CD4-positive, alpha-beta memory T cell (primary cell): ENCODE measurements at regions not wholly inside any gene's neighbourhood (a gene's known extent, or its start where the extent isn't known, plus 50 kb on each side); places are given as distances from the start of the nearest gene placed in this dataset.

Source experiments
- CTCF ChIA-PET: fragments of 350-600 bp; sonication (Branson Sonifier 250); formaldehyde crosslinking; loops from one replicate; lab custom pipeline; 2021; ENCODE audit warnings: inconsistent platforms; ENCODE audit not compliant: partially characterized antibody; lab: Charles Lee
- POLR2A ChIA-PET: fragments of 350-600 bp; sonication (Branson Sonifier 250); formaldehyde crosslinking; loops from one replicate; lab custom pipeline; 2021; ENCODE audit not compliant: partially characterized antibody; lab: Charles Lee
- DNase-seq, 5 donors: peaks; one replicate each; pipeline versions ENCODE4 v3.0.0 to v3.0.0-alpha.2; 2020 to 2022; ENCODE audit warnings: mixed read lengths in 1 of 5
- H3K27ac ChIP-seq: one replicate; pipeline ENCODE4 v1.7.0; 2013; ENCODE audit warnings: low read depth, low read length
- H3K27me3 ChIP-seq: 2 replicates; pipeline ENCODE4 v1.7.0; 2013; ENCODE audit warnings: mild to moderate bottlenecking, low read length, moderate library complexity; ENCODE audit not compliant: insufficient read depth
- H3K36me3 ChIP-seq: 2 replicates; pipeline ENCODE4 v1.7.0; 2013; ENCODE audit warnings: mild to moderate bottlenecking, low read length, moderate library complexity; ENCODE audit not compliant: insufficient read depth
- H3K4me1 ChIP-seq: 2 replicates; pipeline ENCODE4 v1.7.0; 2013; ENCODE audit warnings: mild to moderate bottlenecking, low read length, moderate library complexity; ENCODE audit not compliant: insufficient read depth
- H3K4me3 ChIP-seq, 2 donors: one replicate each; pipeline ENCODE4 v1.7.0; 2013; ENCODE audit warnings: low read length in 2 of 2, mild to moderate bottlenecking in 1 of 2
- H3K9me3 ChIP-seq, 2 donors: one replicate each; pipeline ENCODE4 v1.7.0; 2013; ENCODE audit warnings: low read length in 2 of 2, control low read depth in 1 of 2; ENCODE audit not compliant: control insufficient read depth in 1 of 2
- H3K27ac Mint-ChIP-seq, 7 donors: one replicate each; pipeline ENCODE4 v1.8.0; 2020 to 2021; ENCODE audit warnings: mixed read lengths in 7 of 7, mild to moderate bottlenecking in 6 of 7, inconsistent platforms in 3 of 7, moderate library complexity in 3 of 7
- H3K27me3 Mint-ChIP-seq, 2 donors: one replicate each; pipeline ENCODE4 v1.8.0; 2020 to 2021; ENCODE audit warnings: mixed read lengths in 2 of 2
- H3K36me3 Mint-ChIP-seq, 2 donors: one replicate each; pipeline ENCODE4 v1.8.0; 2020 to 2021; ENCODE audit warnings: mixed read lengths in 2 of 2, inconsistent platforms in 1 of 2, mild to moderate bottlenecking in 1 of 2
- H3K4me1 Mint-ChIP-seq, 4 donors: one replicate each; pipeline ENCODE4 v1.8.0; 2020 to 2021; ENCODE audit warnings: mixed read lengths in 4 of 4, mild to moderate bottlenecking in 1 of 4
- H3K4me3 Mint-ChIP-seq, 8 donors: one replicate each; pipeline ENCODE4 v1.8.0; 2020 to 2021; ENCODE audit warnings: mixed read lengths in 8 of 8, mild to moderate bottlenecking in 7 of 8, moderate library complexity in 6 of 8, inconsistent platforms in 3 of 8
- H3K9me3 Mint-ChIP-seq, 8 donors: one replicate each; pipeline ENCODE4 v1.8.0; 2020 to 2021; ENCODE audit warnings: mixed read lengths in 8 of 8, mild to moderate bottlenecking in 5 of 8, inconsistent platforms in 3 of 8, moderate library complexity in 1 of 8
- intact Hi-C: fragments of 100-400 bp; cut with micrococcal nuclease; formaldehyde crosslinking; loops from one replicate; pipeline ENCODE4 v1.15.1; 2023

DNA sequence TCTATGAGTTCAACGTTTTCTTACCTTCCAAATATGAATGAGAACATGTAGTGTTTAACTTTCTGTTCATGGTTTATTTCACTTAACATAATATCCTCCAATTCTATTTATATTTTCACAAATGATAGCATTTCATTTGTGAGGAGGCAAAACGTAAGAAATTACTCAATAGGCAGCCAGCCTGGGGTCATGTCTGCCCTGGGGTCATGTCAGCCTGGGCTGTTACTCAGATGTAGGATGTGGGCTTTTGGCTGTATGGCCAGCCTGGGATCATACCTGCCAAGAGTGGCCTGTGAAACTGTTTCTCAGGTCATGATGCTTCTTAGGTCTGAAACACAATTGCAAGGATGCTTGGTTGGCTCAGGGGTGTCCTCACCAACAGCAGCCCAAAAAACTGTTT lies 187.0 kb downstream of the FBXO8 start:
- Mint-ChIP-seq H3K9me3 (peaks cover 0 to 9% (median 2%) of the 10 kb centered on the region in 8 donors), H3K27ac (no peak overlapping the region), H3K27me3 (peaks cover 0 to 8% of the 10 kb centered on the region in 2 donors), H3K4me1 (no peaks in the 10 kb centered on the region), H3K4me3 (no peak overlapping the region), H3K36me3 (no peaks in the 10 kb centered on the region)
- ChIA-PET CTCF (no interaction called here), POLR2A (no interaction called here)
- DNase-seq, result no peak
- no peaks in the 10 kb centered on the region for H3K36me3 ChIP-seq
- no peak overlapping the region for H3K4me3 ChIP-seq
- H3K9me3 ChIP-seq, result no peaks in the 10 kb centered on the region
- intact Hi-C loops, result no loop called here
- no peaks in the 10 kb centered on the region for H3K4me1 ChIP-seq
- no peaks in the 10 kb centered on the region for H3K27me3 ChIP-seq
- H3K27ac ChIP-seq, result no peak overlapping the region

DNA sequence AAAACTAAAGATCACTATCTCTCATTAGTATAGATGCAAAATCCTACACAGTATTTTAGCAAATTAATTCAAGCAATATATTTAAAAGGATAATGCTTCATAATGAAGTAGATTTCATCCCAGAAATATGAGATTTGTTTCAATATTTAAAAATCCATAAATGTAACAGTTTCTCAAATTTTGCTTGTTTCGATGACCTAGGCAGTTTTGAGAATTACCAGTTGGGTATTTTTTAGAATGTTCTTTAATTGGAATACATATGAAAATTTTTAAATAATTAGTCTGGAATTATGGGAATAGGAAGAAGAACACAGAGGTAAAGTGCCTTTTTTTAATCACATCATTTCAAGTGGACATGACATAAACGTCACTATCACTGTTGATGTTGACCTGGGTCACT lies 192.3 kb downstream of the FBXO8 start:
- Mint-ChIP-seq H3K4me1 (peaks cover 0 to 8% (median 0%) of the 10 kb centered on the region in 4 donors), H3K4me3 (no peak overlapping the region), H3K27me3 (peaks cover 3 to 11% of the 10 kb centered on the region in 2 donors), H3K27ac (no peak overlapping the region), H3K9me3 (peaks cover 0 to 9% (median 2%) of the 10 kb centered on the region in 8 donors), H3K36me3 (no peaks in the 10 kb centered on the region)
- ChIA-PET POLR2A (no interaction called here), CTCF (no interaction called here)
- Histone ChIP-seq H3K36me3 (no peaks in the 10 kb centered on the region), H3K27me3 (no peaks in the 10 kb centered on the region), H3K9me3 (no peaks in the 10 kb centered on the region), H3K4me3 (no peak overlapping the region), H3K27ac (no peak overlapping the region), H3K4me1 (no peaks in the 10 kb centered on the region)
- DNase-seq, result no peak
- intact Hi-C loops, result no loop called here

DNA sequence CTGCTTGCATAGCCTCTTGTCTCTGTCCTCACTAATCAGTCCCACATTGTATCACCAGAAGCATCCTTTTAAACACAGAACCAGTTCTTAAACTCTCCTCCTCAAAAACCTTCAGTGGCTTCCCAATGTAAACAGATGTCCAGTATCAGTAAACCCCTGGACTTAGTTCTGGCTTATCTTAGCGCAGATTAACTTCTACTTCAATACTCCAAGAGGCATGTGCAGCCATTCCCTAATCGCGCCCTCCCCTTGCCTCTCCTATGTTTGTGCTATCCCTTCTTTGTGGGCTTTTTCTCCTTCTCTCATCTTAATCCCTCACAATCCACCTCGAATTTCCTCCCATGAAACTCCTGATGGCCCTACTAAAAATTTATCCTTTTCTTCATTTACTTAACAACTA lies 193.8 kb downstream of the FBXO8 start:
- Mint-ChIP-seq H3K4me1 (peaks cover 0 to 8% (median 0%) of the 10 kb centered on the region in 4 donors), H3K27me3 (peaks cover 3 to 11% of the 10 kb centered on the region in 2 donors), H3K27ac (no peak overlapping the region), H3K36me3 (no peaks in the 10 kb centered on the region), H3K4me3 (no peak overlapping the region), H3K9me3 (peaks cover 0 to 9% (median 2%) of the 10 kb centered on the region in 8 donors)
- Histone ChIP-seq H3K4me1 (no peaks in the 10 kb centered on the region), H3K9me3 (no peaks in the 10 kb centered on the region), H3K4me3 (no peak overlapping the region), H3K27ac (no peak overlapping the region), H3K27me3 (no peaks in the 10 kb centered on the region), H3K36me3 (no peaks in the 10 kb centered on the region)
- DNase-seq, result no peak
- intact Hi-C loops, result no loop called here
- ChIA-PET CTCF (no interaction called here), POLR2A (no interaction called here)

DNA sequence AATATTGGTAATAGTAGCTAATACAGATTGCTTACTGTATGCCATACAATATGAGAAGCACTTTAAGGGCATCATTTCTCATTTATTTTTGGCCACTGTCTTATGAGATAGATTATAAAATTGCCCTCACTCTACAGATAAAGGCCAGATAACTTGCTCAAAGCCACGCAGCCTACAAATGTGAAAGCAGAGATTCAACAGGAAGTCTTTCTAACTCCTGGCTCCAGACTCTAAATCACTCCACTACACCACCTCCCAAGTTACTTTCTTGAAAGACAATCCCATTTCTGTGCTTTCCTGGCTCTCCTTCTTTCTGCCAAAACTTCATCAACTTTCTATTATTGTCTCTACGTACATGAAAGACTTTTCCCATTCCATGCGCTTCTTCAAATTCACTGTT lies 194.7 kb downstream of the FBXO8 start:
- Histone ChIP-seq H3K9me3 (no peaks in the 10 kb centered on the region), H3K27me3 (no peaks in the 10 kb centered on the region), H3K4me3 (no peak overlapping the region), H3K27ac (no peak overlapping the region), H3K36me3 (no peaks in the 10 kb centered on the region), H3K4me1 (no peaks in the 10 kb centered on the region)
- ChIA-PET POLR2A (no interaction called here), CTCF (no interaction called here)
- no peak overlapping the region for H3K27ac Mint-ChIP-seq
- peaks cover 3 to 13% of the 10 kb centered on the region in 2 donors for H3K27me3 Mint-ChIP-seq
- H3K4me3 Mint-ChIP-seq, result no peak overlapping the region
- H3K36me3 Mint-ChIP-seq, result no peaks in the 10 kb centered on the region
- peaks cover 0 to 8% (median 0%) of the 10 kb centered on the region in 4 donors for H3K4me1 Mint-ChIP-seq
- H3K9me3 Mint-ChIP-seq, result peaks cover 0 to 7% (median 2%) of the 10 kb centered on the region in 8 donors
- DNase-seq, result no peak
- intact Hi-C loops, result no loop called here

DNA sequence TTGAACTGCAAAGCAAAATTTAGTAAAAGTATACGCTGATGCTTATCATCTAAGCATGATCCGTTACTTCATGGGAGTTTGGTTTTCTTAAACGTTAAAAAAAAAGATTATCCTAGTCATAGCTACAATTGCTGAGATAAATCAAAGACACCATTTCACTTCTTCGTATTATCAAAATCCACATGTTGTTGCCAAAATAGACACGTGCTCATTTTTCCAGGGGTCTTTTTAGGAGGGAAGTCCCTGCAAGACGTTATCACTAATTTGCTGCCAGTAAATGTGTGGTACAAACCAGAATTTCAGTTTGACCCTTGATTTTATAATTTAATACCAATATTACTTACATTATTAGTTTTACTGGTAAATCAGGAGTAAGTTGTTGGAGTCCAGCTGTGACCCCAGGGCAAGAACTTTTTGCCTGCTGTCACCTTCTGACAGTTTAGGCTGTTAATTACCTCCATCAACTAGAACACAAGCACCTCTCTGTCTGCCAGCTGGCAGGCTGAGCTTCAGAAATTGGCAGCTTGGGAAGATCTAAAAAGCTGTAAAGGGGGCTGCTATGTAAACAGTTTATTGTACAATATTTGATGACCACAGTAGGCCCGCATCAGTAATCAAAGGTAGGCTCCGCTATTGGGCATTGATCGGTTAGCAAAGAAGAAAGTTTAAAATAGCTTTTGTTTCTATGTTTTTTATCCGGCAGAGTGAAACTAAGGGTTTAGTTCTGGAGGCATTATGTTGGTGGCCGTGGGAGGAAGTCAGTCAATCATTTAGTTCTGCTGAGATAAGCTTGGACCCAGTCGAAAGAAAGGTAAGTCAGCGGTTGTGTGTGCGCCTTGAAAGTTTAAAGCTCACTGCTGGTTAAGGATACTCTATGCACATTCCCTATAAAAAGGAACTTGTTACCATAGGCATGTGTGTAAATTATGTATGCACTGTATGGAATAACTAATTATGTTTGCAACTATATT lies 196.4 kb downstream of the FBXO8 start:
- no peak overlapping the region for H3K27ac ChIP-seq
- ChIA-PET POLR2A (no interaction called here), CTCF (interaction anchor here (0.7 kb wide), 1 partner anchor 581 kb away, joined by 3 read pairs; no protein-coding TSS in a partner anchor)
- H3K4me1 ChIP-seq, result no peaks in the 10 kb centered on the region
- Mint-ChIP-seq H3K9me3 (peaks cover 0 to 4% (median 0%) of the 10 kb centered on the region in 8 donors), H3K4me1 (peaks cover 0 to 8% (median 0%) of the 10 kb centered on the region in 4 donors), H3K4me3 (peak overlapping the region in 1 of 8 donors; percentile 2), H3K27ac (no peak overlapping the region), H3K36me3 (no peaks in the 10 kb centered on the region), H3K27me3 (peaks cover 3 to 12% of the 10 kb centered on the region in 2 donors)
- no peaks in the 10 kb centered on the region for H3K27me3 ChIP-seq
- no peaks in the 10 kb centered on the region for H3K36me3 ChIP-seq
- no peak for DNase-seq
- intact Hi-C loops, result no loop called here
- H3K4me3 ChIP-seq, result no peak overlapping the region
- no peaks in the 10 kb centered on the region for H3K9me3 ChIP-seq

DNA sequence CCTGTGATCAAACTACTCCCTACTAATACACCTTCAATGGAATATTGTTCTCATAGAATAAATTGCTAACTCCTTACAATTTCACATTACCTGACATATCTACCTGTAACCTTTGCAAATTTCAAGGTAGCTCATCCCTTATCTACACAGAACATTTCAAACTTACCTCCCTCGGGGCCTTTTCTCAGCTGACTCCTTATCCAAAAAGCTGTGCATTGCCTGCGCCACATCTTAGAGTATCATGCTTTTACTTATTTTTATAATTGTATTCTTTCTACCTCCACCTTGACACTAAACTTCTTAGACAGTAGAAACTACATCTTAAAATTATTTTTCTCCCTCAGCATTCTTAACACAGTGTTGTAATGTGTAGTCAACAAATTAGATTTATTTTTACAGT lies 198.5 kb downstream of the FBXO8 start:
- no peak overlapping the region for H3K4me3 ChIP-seq
- Mint-ChIP-seq H3K9me3 (no peaks in the 10 kb centered on the region), H3K4me1 (peaks cover 0 to 8% (median 0%) of the 10 kb centered on the region in 4 donors), H3K27ac (no peak overlapping the region), H3K36me3 (no peaks in the 10 kb centered on the region), H3K27me3 (peaks cover 2 to 9% of the 10 kb centered on the region in 2 donors), H3K4me3 (no peak overlapping the region)
- no peaks in the 10 kb centered on the region for H3K36me3 ChIP-seq
- H3K27me3 ChIP-seq, result no peaks in the 10 kb centered on the region
- DNase-seq, result no peak
- no peaks in the 10 kb centered on the region for H3K9me3 ChIP-seq
- ChIA-PET CTCF (no interaction called here), POLR2A (no interaction called here)
- no peaks in the 10 kb centered on the region for H3K4me1 ChIP-seq
- H3K27ac ChIP-seq, result no peak overlapping the region
- intact Hi-C loops, result no loop called here

DNA sequence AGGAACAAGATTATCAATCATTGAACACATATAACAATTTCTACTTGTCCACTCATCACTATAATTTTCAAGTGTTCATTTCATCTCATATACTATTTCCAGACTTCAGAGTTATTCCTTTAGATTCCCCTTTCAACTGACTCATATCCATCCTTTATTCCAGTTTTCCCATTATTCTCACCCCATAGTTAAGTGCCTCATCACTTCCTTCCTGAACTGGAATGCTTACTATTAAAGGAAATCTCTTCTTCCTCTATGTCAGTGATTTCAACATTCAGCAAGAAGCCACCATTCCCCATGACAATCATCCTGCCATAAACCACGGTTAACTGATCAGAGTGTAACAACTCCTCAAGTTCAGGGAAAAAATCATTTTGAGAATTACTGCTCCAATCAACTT lies 198.9 kb downstream of the FBXO8 start:
- ChIA-PET CTCF (no interaction called here), POLR2A (no interaction called here)
- H3K27ac ChIP-seq, result no peak overlapping the region
- H3K27me3 ChIP-seq, result no peaks in the 10 kb centered on the region
- Mint-ChIP-seq H3K27ac (no peak overlapping the region), H3K27me3 (peaks cover 2 to 5% of the 10 kb centered on the region in 2 donors), H3K9me3 (no peaks in the 10 kb centered on the region), H3K4me1 (peaks cover 0 to 7% (median 0%) of the 10 kb centered on the region in 4 donors), H3K4me3 (no peak overlapping the region), H3K36me3 (no peaks in the 10 kb centered on the region)
- H3K9me3 ChIP-seq, result no peaks in the 10 kb centered on the region
- no peaks in the 10 kb centered on the region for H3K36me3 ChIP-seq
- DNase-seq, result no peak
- intact Hi-C loops, result no loop called here
- no peaks in the 10 kb centered on the region for H3K4me1 ChIP-seq
- H3K4me3 ChIP-seq, result no peak overlapping the region
